ENCODE measurements at regions not wholly inside any gene's neighbourhood (a gene's known extent, or its start where the extent isn't known, plus 50 kb on each side); places are given as distances from the start of the nearest gene placed in this dataset.

DNA sequence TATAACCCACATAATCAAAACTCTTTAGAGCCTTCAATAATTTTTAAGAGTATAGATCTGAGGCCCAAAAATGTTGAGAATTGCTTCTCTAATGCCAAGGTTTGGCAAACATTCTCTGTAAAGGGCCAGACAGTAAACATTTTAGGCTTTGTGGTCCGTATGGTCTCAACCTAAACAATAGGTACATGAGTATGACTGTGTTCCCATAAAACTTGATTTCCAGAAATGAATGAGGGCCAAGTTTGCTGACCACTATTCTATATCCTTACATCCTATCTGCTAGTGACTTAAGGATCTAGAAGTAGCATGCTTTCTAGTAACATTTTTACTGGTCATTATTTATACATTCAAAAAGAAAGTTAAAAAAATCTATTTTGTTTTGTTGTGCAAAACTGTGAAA lies 58.9 kb downstream of the MPP7 start:
- ATAC-seq (no peak), DNase-seq (no peak)
- Histone ChIP-seq H3K27me3 (no peaks in the 10 kb centered on the region), H3K4me1 (peaks cover 5 to 35% of the 10 kb centered on the region in 2 donors), H3K4me3 (no peak overlapping the region), H3K27ac (no peak overlapping the region), H3K36me3 (no peaks in the 10 kb centered on the region), H3K9me3 (no peaks in the 10 kb centered on the region)
- TF ChIP-seq, protein P1, sequence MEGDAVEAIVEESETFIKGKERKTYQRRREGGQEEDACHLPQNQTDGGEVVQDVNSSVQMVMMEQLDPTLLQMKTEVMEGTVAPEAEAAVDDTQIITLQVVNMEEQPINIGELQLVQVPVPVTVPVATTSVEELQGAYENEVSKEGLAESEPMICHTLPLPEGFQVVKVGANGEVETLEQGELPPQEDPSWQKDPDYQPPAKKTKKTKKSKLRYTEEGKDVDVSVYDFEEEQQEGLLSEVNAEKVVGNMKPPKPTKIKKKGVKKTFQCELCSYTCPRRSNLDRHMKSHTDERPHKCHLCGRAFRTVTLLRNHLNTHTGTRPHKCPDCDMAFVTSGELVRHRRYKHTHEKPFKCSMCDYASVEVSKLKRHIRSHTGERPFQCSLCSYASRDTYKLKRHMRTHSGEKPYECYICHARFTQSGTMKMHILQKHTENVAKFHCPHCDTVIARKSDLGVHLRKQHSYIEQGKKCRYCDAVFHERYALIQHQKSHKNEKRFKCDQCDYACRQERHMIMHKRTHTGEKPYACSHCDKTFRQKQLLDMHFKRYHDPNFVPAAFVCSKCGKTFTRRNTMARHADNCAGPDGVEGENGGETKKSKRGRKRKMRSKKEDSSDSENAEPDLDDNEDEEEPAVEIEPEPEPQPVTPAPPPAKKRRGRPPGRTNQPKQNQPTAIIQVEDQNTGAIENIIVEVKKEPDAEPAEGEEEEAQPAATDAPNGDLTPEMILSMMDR (IDR thresholded peaks at IDR 0.05): no peak
- intact Hi-C loops (cut with DNase I): loop anchor here in 1 of 2 donors (10.0 kb wide), 1 partner anchor 499 kb away; the partner anchor contains the start of gene MKX

DNA sequence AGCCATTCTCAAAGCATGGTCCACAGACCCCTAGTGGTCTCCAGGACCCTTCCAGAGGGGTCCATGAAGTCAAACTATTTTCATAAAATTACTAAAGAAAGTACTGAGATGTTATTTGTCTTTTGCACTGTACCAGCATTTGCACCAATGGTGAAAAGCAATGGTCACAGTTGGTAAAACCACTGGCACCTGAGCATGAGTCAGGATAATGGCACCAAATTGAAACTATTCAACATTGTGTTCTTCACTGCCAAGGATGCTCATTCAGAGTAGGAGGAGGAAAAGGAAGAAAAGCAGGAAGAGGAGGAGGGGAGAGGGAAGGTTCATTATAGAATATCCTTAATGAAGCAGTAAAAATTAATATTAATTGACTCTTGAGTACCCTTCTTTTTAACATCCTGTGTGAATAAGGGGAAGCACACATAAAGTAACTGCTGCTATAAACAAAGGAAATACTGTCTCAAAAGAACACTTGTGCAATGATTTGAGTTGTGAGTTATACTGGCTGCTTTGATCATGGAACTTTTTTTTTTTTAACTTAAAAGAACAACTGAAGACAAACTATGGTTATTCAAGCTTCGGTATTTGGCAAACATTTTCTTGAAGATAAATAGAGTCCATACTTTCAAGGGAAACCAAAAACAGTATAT lies 60.2 kb downstream of the MPP7 start:
- H3K4me3 ChIP-seq: no peak overlapping the region
- DNase-seq: no peak
- ATAC-seq: peak; percentile 54
- H3K4me1 ChIP-seq: peaks cover 0 to 24% of the 10 kb centered on the region in 2 donors
- peak overlapping the region in 1 of 2 donors; percentile 55 for H3K27ac ChIP-seq
- no peaks in the 10 kb centered on the region for H3K9me3 ChIP-seq
- H3K27me3 ChIP-seq: no peaks in the 10 kb centered on the region
- intact Hi-C loops (cut with DNase I): loop anchor here in 1 of 2 donors (10.0 kb wide), 1 partner anchor 498 kb away; the partner anchor contains the start of gene MKX
- TF ChIP-seq, protein P1 (IDR thresholded peaks at IDR 0.05): no peak
- no peaks in the 10 kb centered on the region for H3K36me3 ChIP-seq

DNA sequence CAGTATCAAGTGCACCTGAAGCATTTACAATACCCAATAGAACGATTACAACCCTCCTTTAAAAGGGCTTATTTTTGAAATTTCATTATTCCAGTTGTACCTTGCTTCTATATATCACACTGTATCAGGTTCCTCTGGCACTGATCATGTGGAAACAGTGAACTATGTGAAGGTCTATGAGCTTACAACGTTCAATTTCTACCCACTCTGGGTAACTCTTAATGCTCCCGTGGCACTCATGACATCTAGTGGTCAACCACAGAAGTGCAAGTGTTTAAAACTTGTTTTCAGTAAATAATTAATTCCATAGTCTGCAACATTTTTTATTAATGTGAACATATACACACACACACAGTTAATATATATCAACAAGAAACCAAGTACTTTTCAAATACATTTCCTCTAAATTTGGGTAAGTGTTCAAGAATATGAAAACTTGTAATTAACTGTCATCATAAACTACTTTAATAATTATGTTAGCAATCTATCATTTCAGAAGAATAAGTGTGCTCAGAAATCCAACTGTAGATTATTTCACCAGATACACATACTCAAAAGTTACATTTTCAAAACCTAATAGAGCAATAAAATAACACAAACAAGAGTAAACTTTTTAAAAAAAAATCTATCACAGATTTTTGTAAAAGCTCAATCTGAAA lies 61.0 kb downstream of the MPP7 start:
- TF ChIP-seq, protein P1 (IDR thresholded peaks at IDR 0.05): peak; percentile 69 to 94
- intact Hi-C loops (cut with DNase I): loop anchor here in 1 of 2 donors (10.0 kb wide), 1 partner anchor 497 kb away; the partner anchor contains the start of gene MKX
- H3K27ac ChIP-seq: peak overlapping the region in 1 of 2 donors; percentile 55

DNA sequence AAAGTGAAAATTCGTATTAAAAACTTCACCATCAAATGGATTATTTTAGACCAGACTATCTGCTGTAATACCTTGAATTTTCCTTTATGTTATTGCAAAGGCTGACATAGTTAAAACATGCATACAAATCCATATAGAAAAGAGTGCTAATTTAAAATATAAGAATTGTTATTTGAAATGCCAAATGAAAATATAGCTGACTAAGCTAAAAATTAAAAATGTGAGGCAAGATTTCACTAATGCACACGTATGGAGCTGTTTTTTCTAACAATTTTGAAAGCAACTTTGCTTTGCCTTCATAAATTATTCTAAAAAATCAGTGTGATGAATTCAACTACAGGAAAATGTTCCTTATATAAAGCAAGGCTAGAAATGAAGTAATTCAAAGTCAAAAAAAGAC lies 62.5 kb downstream of the MPP7 start:
- TF ChIP-seq, protein P1 (IDR thresholded peaks at IDR 0.05): no peak
- Histone ChIP-seq H3K27me3 (no peaks in the 10 kb centered on the region), H3K4me1 (peaks cover 0 to 17% of the 10 kb centered on the region in 2 donors), H3K9me3 (no peaks in the 10 kb centered on the region), H3K36me3 (peaks cover 0 to 5% of the 10 kb centered on the region in 2 donors), H3K4me3 (no peak overlapping the region), H3K27ac (no peak overlapping the region)
- ATAC-seq (no peak), DNase-seq (no peak)
- intact Hi-C loops (cut with DNase I): loop anchor here in 1 of 2 donors (10.0 kb wide), 1 partner anchor 496 kb away; the partner anchor contains the start of gene MKX

More for the DNA sequence above, 61.0 kb downstream of the MPP7 start:
- H3K4me3 ChIP-seq: no peak overlapping the region
- H3K36me3 ChIP-seq: no peaks in the 10 kb centered on the region
- ATAC-seq: peak; percentile 96
- H3K9me3 ChIP-seq: no peaks in the 10 kb centered on the region
- peaks cover 0 to 21% of the 10 kb centered on the region in 2 donors for H3K4me1 ChIP-seq
- peak in 2 of 4 donors; percentile 60 to 72 for DNase-seq
- no peaks in the 10 kb centered on the region for H3K27me3 ChIP-seq

DNA sequence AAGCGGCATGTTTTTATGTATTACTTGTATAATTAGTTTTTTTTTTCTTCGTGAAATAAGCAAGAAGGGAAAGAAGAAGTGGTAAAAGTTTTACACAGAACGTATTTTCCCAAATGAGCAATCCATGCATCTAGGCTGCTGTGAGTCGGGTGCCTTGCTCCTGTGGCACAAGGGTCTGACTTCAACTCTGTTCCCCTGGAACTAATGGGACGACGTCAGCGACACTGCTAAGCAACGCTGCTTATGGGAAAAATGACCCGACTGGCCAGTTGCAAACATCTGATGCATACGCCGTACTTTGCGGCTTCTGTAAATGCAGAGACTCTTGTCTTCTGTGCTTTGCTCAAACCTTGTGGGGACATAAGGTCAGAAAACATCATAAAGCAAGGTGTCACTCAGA lies 66.3 kb downstream of the MPP7 start:
- no peak overlapping the region for H3K27ac ChIP-seq
- H3K4me1 ChIP-seq: no peaks in the 10 kb centered on the region
- TF ChIP-seq, protein P1 (IDR thresholded peaks at IDR 0.05): no peak
- peaks cover 0 to 5% of the 10 kb centered on the region in 2 donors for H3K36me3 ChIP-seq
- no peak for ATAC-seq
- no peak overlapping the region for H3K4me3 ChIP-seq
- DNase-seq: no peak
- H3K9me3 ChIP-seq: no peaks in the 10 kb centered on the region
- H3K27me3 ChIP-seq: no peaks in the 10 kb centered on the region
- intact Hi-C loops (cut with DNase I): no loop called here

All from left lung (tissue), 4 donors.